Umbilical cord (tissue), 1 donor: ENCODE measurements at regions not wholly inside any gene's neighbourhood (a gene's known extent, or its start where the extent isn't known, plus 50 kb on each side); places are given as distances from the start of the nearest gene placed in this dataset.
"Not testable (repeated sequence)": the region's sequence is repeated elsewhere in the genome, so short reads cannot be mapped to it uniquely, and the experiment has no call there.

Experiments
- DNase-seq: peaks from one replicate; pipeline ENCODE4 v3.0.0-alpha.2; 2015; ENCODE audit warnings: low spot score

DNA sequence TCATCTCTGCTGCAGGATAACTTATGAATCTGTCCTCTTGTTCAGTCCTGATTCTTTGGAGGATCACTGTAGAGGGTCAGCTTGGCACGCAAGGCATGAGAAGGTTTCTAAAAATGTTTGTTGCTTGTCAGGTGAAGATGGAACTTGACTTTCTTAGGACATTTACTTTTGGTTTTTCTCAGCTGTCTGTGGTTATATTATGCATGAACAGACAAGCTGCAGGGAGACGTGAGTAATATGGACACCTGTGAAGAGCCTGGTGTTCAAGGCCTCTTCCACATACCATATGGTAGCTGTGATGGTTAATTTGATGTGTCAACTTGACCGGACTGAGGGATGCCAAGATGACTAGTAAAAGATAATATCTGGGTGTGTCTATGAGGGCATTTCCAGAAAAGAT is 270.2 kb upstream of the CPHXL start:
- DNase-seq = no peak

DNA sequence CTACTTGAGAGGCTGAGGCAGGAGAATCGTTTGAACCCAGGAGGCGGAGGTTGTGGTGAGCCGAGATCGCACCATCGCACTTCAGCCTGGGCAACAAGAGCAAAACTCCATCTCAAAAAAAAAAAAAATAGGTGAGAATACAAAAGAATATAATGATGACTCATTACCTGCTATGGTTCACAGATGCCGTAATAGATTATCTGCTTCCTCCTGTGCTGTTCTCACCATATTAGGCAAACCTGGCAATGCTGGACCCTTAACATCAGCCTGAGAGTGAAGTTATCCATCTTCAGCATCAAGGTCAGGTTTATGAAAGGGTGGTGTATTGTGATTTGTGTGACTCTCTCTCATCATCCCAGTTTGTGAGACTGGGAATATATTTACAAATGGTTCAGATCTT is 271.3 kb upstream of the CPHXL start:
- DNase-seq = no peak

DNA sequence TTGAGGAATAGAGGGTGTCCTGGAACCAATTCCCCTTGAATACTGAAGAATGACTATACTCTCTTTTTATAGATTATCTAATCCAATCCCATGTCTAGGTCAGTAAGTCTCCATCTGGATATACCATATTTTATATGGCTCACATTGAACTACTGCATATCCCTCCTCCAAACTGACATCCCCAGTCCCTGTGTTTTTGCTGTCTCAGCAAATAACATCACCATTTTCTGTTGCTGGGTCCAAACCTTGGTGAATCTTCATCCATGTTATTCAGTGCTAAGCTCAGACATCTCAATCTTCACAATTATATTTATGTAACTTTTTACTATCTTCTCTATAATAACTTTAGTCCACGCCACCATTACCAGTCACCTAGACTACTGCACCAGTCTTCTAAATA is 269.6 kb upstream of the CNTNAP4 start:
- no peak for DNase-seq

DNA sequence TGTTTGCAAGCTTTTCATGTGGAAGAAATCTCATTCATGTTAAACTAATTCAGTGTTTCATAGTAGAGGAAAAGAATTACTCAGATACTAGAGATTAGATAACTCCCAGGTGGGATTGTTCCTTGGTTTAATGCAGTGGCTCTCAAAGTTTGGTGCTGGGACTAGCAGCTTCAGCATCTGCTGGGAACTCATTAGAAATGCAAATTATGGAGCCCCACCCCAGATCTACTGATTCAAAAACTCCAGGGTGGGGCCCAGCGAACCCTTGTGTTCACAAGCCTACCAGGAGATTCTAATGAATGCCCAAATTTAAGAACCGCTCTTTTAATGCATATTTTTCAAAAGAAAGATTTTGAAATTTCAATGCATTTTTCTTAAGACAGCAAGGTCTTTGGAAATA is 253.4 kb upstream of the CNTNAP4 start:
- DNase-seq = no peak

DNA sequence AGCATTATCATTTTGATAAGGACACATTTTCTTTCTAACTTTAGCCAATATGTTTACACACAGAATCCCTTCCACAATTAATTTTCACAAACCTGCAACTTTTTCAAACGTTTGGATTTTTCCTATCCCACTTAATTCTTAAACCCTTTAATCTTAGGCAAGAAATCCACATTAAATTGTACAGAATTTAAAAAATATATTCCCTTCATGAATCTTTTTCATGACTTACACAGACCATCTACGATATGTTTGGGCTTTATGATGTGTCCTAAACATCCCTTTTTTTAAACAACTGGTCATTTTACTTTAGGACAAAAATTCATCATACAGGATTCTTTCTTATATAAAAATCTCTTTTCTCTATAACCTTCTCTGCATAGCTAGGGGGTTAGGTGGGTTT is 241.5 kb upstream of the CNTNAP4 start:
- no peak for DNase-seq

DNA sequence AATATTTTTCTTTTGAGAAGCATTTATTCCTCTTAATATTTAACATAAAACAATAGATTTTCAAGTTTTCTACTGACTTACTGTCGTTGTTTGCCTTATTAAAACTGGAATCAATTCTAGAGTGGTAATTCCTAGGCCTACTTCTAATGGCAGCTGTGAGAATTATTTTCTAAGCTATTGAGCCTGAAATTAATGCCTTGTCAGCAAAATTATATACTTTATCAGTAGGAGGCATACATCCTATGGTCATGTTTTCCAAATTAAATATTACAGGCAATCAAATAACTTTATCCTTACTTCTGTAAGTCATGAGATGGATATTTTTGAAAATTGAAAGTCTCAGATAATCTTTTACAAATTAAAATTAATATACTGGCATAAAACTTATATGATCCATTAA is 239.1 kb upstream of the CNTNAP4 start:
- no peak for DNase-seq

DNA sequence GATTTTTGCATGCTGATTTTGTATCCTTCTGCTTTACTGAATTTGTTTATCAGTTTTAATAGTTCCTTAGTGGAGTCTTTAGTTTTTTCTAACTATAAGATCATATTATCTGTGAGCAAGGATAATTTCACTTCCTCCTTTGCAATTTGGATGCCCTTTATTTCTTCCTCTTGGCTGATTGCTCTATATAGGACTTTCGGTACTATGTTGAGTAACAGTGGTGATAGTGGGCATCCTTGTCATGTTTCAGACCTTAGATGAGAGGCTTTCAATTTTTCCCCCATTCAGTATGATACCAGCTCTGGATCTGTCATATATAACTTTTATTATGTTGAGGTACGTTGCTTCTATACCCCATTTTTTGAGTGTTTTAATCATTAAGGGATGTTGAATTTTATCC is 224.5 kb upstream of the CNTNAP4 start:
- no peak for DNase-seq

DNA sequence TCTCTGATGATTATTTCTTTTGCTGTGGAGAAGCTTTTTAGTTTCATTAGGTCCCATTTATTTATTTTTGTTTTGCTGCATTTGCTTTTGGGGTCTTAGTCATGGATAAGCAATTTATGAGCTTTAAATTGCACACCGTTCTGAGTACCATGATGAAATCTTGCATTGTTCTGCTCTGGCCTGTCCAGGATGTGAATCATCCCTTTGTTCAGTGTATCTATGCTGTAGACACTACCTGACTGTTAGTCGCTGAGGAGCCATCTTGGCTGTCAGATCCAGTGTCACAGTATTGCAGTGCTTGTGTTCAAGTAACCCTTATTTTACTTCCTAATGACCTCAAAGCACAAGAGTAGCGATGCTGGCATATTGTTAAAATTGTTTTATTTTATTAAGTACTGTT is 218.0 kb upstream of the CNTNAP4 start:
- no peak for DNase-seq

DNA sequence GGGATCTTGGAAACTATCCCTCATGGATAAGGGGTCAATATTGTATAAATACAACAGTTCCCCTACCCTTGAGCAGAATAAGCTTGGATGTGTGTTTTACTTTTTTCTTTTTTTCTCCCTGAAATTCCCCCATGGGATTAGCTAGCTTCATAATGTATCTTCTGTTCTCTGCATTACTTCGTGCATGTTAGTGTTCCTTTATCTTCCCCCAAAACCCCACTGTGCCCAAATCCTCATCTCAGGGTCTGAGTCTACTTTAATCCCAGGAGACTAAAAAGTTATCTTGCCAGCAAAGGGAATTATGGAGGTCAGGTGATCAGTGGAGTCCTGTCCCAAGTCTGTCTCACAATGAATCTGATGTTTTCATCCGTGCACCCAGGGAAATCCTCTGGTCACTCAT is 217.5 kb upstream of the CNTNAP4 start:
- DNase-seq = no peak

DNA sequence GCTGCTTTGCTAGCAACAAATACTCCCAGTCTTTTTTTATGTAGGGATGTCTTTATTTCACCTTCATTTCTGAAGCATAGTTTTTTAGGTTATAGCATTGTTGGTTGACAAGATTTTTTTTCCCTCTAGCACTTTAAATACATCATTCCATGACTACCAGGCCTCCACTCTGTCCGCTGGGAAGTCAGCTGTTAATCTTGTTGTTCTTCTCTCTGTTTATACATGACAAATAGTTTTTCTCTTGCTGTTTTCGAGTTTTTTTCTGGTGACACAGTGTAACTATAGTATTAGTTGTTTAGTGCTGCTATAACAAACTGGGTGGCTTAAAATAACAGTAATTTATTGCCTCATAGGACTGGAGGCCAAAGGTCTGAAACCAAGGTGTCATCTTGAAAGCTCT is 205.5 kb upstream of the CNTNAP4 start:
- DNase-seq = no peak

DNA sequence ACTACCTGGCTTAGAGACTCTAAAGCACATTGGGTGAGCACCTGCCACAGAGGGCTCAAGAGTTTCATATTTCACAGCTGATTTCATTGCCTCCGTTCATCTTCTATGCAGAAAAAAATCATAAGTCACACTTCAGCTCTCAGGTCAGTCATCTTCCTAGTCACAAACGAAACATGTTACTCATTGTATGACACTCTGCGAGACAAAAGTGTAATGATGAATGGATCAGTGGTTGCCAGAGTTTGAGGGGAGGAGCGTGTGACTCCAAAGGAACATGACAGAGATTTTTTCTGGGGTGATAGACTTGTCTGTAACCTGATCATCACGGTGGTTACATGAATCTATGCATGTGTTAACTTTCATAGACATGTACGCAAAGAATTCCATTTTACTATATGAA is 195.2 kb upstream of the CNTNAP4 start:
- DNase-seq = no peak

DNA sequence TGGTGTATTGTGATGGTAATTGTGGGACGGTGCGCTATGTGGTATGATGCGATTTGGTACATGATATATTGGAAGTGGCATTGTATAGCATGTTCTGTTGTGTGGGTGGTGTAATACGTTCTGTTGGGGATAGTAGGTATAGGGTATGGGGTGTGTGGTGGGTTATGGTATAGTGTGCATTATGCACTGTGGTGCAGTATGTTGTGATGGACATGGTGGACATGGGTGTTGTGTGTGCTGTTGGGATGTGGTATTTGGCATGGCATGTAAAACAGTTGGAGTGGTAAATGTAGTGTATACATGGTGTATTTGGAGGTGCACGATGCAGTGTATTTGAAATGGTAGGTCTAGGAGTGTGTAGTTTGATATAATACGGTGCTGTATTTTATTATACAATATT is 170.6 kb upstream of the CNTNAP4 start:
- no peak for DNase-seq

DNA sequence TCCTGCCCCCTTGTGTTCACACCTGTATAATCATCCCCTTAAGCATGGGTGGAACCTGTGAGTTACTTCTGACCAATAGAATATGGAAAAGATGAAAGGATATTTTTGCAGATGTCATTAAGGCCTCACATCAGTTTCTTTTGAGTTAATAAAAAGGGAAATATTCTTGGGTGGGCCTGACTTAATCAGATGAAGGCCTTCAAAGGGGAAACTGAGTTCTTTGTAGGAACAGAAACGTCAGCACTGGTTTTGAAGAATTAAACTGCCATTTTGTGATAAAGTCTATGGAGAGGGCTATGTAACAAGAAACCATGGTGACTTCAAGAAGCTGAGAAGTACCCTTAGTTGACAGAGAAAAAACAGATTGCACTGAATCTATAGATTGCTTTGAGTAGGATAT is 168.7 kb upstream of the CNTNAP4 start:
- DNase-seq = no peak

DNA sequence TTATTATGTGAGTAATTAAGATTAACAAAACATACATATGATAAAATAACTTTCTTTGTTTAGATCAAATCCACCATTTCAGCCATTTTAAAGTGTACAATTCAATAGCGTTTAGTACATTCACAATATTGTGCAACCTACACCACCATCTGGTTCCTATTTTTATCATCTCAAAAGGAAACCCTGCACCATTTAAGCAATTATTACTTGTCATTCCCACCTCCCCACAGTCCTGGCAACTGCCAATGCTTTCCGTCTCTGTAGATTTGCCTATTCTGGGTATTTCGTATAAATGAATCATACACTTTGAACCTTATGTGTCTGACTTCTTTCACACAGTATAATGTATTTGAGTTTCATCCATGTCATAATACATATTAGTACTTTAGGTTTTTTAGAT is 162.5 kb upstream of the CNTNAP4 start:
- no peak for DNase-seq

DNA sequence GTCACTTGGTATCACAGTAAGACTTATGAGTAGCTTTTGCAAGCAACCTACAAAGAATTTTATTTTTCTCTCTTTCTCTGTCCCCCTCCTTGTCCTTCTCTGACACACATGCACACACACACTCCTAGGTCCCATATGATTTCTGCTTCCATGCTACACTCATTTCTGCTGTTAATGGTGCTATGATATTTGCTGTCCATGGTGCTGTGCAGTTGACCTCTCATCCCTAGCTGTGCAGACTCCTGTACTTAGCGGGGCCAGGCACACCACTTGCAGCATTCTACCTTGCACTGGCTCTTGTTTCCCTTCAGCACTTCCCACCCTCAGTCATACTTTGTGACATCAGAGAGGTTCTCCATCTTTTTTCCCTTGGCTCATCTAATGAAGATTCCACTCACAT is 158.9 kb upstream of the CNTNAP4 start:
- peak; percentile 17 for DNase-seq

DNA sequence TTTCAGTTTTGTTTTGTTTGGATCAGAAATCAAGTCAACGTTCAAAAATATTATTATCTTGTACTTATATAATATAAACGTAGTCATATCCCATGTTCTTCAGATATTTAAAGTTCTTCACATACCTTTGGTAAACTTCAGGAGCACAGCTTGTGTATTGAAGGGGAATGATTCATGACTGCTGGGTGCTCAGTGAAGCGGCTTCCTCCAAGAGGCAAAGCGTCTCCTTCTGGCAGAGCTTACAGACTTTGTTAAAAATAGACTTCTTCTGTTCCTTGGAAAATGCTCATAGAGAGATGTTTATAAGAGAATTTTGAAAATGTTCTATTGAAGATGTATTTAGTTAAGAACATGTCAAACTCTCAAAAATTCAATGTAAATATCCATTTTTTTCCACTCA is 155.6 kb upstream of the CNTNAP4 start:
- DNase-seq = peak; percentile 38

DNA sequence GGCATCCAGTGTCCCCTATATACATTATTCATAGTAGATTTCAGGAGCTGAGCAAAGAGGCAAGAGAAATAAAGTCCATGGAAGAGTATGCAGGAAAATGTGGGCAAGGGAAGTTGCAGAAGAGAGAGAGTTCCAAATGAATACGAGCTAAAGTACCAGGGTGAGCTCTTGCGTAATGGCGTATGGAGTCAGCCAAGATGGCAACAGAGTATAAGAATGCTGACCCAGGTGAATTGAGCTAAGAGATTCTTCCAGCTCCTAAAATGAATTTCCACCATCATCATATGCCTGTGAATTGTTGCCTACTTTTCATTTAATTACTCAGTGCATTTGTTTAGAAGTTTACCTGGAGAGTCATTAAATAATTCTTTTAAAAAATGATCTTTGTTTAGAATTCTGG is 153.2 kb upstream of the CNTNAP4 start:
- no peak for DNase-seq

DNA sequence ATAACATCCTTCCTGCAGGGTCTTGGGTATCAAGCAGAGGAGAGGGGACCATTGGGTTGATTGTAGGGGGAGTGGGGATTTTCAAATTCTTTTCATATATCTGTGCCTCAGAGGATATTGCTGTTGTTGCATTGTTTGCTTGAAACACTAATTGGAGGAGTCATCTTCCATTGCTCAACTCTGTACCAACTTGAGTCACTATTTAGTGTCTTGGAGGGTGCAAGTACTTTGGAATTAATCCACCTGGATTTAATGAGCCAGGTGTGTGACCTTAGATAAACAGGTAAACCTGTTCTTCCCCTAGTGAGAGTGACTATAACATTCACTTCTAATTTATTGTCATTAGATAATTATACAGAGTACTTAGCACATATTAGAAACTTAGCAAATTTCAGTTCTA is 151.3 kb upstream of the CNTNAP4 start:
- DNase-seq = no peak

DNA sequence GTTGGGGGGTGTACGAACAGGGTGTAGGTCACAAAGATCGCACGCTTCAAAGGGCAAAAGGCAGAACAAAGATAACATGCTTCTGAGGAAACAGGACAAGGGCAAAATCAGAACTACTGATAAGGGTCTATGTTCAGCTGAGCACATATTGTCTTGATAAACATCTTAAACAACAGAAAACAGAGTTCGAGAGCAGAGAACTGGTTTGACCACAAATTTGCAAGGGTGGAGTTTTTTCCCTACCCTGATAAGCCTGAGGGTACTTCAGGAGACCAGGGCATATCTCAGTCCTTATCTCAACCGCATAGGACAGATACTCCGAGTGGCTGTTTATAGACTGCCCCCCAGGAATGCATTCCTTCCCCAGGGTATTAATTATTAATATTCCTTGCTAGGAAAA is 139.1 kb upstream of the CNTNAP4 start:
- DNase-seq = not testable (repeated sequence)

DNA sequence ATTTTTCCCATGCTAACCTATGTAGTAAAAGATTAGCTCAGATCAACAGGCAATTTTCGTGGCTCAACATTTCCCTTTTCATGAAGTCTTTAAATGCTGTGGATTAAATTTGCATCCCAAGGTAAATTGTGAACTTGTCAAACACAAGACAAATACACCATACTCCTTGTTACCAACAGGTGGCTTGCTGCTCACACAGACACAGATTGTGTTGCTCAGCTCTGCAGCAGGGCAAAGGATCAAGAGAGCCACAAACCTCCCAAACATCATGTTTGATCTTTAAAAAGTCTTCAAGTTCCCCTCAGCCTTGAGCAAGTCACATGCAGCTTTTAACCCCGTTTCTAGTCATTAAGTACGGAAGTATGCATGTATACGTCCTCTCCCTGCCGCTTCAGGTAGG is 119.6 kb upstream of the CNTNAP4 start:
- DNase-seq = no peak

DNA sequence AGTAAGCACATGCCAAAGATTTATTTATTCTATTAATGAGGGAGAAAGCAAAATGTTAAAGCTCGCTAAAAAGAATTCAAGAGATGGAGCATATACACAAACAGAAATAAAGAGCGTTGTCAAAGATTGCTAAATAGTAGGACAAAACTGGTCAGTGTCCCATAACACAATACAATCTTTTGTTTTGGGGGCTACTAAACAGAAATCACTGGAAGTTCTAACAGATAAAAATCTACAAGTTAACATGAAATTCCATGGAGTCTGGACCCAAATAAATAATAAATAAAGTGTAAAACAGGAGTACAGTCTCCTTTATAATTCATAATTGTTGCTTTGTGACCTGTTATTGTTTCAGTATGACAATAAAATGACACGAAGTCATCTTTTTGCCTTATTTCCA is 115.2 kb upstream of the CNTNAP4 start:
- DNase-seq = no peak

DNA sequence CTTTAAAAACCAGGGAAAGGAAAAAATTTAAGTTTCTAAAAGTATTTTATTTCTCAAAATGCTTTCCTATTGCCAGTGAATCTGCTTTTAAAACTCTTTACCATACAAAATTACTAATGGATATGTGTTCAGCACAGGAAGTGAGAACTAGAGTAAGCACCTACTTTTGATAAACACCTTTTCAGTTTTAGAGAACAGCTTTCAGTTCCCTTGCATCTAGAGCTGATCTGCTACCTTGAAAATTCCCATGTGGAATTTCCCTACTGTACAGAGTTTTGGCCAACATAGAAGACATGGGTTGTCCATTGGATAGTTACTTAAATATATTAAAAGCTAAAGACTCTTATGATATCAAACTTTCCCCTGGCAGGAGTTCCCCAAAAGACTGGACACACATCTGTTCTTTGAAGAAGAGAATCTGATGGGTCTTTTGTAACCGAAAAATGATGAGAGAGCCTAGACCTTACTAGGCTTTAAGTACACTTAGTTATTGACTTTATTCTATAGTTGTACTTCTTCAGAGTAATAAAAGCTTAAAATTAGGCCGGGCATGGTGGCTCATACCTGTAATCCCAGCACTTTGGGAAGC is 112.1 kb upstream of the CNTNAP4 start:
- no peak for DNase-seq

DNA sequence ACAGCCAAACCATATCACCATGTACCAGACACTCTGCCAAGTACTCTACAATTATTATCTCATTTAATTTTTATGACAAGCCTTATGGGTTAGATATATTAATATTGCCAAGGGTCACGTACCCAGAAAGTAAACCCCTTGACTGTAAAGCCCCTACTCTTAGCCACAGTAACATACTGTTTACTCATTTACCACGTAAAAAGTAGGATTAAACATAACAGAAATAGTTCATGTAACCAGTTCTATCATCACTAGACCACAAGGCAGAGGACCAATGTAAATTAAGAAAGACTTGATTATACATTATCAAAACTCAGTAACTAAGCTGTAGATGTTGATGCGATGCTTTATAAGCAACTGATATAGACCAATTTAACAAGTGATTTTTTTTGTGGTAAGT is 101.5 kb upstream of the CNTNAP4 start:
- no peak for DNase-seq

DNA sequence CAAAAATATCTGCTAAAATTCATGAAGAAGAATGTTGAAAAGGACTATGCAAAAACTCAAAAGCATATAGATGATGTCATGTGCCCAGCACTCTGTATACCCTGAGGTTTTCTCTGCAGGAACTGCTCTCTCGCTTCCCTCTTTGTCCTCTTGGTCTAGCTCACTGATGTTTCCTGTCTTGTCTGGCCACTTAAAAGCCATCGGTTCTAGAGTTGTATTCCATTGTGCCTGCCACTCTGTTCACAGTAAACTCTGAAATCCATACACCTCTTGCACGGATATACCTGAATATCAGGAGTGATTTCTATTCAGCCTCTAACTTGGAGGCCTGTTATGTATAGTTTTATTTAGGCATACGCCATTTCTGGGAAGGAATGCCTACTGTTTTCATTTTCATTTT is 101.0 kb upstream of the CNTNAP4 start:
- DNase-seq = no peak

DNA sequence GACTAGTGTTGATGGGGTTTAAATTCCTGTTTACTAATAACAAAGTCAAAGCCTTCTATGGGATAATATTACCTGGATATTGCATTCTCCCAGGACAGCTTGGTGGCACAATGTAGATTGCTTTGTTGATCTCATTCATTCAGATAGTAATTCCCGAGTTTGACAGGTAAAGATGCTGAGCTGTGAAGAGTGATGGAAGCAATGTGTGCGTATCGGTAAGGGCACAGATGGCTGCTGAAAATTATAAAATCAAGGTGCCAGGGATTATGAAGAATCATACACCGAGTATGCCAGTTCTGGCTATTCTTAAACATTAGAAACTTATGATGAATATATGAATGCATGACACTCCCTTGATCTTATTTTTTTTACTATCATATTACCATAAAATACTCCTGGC is 100.6 kb upstream of the CNTNAP4 start:
- no peak for DNase-seq
